HG02571 (cell line): ENCODE measurements at regions not wholly inside any gene's neighbourhood (a gene's known extent, or its start where the extent isn't known, plus 50 kb on each side); places are given as distances from the start of the nearest gene placed in this dataset.

Experiments
- ATAC-seq: cut with Tn5 transposase; IDR thresholded peaks from one replicate; pipeline ENCODE4 v1.9.1; 2021; ENCODE audit warnings: mild to moderate bottlenecking, moderate library complexity; ENCODE audit not compliant: unreplicated experiment

DNA sequence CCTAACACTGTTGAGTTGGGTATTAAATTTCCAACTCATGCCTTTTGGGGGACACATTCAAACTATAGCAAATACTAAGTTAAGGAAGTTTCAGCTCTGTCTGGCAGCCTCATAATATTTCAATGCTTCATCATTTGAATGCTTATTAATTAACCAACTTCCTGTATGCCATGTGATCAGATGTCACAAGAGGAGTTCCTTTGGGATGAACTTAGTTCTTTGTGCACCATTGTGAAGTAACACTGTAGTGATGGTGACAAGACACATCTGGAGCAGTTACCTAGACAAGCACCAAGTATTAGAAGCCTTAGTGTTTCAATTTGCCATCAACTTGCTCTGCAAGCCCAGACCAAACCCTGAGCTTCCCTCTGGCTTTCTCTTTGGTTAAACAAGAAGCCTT lies 90.7 kb upstream of the IL12B start:
- ATAC-seq = no peak

DNA sequence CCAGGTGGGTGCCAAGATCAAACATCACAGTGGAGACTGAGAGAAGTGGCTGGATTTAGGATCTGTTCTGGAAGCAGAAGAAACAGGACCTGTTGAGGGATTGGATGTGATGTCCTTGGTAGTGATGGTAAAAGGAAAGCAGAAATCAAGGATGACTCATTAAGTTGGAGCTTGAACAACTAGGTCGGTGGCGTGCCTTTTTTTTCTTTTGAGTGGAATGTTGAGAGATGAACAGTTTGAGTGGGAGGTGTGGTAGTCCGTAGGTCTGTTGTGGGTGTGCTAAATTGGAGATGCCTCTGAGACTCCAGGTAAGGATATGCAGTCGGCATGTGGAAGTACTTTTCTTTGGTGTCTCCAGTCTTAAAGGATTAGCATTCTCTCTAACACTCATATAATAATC lies 92.1 kb upstream of the IL12B start:
- no peak for ATAC-seq

DNA sequence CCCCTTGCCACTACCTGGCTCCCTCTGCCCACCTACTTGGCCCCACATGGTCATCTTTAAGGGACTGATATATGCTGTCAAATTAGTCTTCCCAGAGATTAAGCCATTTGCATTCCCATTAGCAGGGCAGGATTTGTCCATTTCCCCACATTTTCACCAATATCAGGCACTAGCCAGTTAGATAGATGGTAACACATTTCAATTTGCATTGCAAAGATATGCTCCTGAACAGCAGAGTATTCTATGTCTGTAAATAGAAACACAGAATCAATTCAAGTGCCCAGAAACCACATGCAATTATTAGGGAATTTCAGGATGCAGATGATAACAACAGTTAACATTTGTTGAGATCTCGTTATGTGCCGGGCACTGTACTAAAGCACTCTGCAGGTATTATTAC lies 92.6 kb upstream of the IL12B start:
- no peak for ATAC-seq

DNA sequence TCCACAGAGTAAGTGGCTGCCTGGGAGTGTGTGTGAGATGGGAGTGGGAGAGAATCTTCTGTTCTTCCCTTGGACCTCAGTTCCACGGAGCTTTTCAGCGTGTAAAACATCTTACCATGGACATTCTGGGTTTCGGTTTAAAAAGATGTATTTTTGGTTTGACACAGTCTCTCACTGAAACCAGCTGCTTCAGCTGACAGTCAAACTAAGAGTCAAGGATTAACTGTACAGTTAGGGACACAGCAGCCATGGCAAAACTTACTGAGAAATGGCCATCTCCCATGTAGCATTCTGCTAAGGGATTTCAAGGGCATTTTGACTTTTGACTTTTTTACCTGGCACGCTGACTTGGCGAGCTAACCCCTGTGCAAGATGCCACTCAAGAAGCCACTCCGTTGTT lies 93.8 kb upstream of the IL12B start:
- ATAC-seq = no peak

DNA sequence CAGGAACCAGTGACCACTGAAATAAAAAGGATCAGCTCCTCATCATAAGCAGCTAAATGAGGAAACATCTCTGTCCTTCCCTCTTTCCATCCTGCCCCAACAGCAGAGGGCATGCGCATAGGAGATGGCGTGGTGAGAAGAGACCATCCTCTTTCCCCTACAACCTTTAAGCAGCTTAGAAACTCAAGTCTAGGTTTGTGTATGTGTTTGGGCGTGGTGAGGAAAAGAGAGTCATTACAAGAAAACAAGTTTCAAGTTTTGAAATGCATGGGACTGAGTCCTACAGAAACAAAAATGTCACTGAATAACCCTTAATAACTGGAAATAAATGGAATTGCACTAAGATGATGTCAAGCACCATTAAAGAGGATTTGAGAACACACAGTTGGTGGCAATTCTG lies 96.4 kb upstream of the IL12B start:
- no peak for ATAC-seq

DNA sequence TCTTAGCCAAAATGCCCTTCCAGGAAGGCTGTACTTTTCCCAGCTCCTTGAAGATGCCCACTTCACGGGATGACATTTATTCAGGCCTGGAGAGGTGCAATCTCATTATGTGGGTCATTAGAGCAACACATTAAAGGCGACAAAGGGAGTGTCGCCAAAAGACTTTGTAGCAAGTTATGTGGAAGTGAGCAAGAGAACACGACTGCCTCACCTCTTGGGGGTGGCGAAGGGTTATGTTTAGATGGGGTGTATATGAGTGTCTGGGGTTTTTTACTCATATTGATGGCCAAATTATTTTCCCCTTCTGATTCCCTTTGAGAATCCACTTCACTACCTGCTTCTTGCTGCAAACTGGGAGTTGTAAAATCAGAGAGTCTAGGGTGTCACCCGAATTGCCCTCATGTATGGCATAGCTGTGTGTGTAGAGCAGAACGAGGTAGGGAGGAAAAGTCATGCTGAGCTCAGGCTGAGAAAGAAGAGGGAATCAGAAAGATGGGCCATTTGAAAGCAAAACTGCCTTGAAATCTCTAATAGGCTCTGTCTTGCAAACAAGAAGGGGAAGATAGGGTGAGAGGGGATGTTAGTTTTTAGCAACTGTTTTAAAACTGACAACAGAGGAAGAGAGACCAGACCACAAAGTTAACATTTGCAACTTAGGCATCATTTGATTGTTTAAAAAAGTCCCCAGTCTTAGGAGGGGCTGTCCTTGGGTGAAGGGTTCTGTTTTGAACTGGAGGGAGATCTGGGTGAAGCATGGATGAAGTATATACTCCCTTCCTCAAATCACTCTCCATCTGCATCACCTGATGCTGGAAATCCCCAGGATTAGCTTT lies 97.1 kb upstream of the IL12B start:
- peak; percentile 54 for ATAC-seq

DNA sequence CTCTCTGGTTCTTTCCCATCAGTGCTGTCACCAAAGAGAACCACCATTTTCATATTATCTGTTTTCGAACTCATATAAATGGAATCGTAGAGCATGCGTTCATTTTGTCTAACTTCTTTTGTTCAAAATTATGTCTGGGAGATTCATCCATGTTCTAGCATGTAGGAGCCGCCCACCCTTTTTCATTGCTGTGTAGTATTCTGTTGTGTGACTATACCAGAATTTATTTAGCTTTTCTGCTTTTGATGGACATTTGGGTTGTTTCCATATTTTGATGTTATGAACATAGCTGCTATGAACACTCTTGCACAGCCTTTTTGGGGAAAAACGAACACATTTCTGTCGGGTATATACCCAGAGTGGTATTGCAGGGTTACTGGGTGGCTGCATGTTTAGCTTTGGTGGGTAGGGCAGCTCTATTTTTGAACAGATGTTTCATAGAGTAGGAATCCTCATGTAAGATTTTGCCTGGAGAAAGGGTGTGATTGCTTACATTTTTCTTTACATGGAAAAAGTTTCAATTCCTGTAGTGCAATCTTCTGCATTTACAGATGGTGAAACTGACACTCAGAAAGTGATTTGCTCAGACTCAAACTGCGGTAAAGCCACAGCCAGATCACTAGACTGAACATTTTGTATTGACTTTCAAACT lies 100.2 kb upstream of the IL12B start:
- no peak for ATAC-seq

DNA sequence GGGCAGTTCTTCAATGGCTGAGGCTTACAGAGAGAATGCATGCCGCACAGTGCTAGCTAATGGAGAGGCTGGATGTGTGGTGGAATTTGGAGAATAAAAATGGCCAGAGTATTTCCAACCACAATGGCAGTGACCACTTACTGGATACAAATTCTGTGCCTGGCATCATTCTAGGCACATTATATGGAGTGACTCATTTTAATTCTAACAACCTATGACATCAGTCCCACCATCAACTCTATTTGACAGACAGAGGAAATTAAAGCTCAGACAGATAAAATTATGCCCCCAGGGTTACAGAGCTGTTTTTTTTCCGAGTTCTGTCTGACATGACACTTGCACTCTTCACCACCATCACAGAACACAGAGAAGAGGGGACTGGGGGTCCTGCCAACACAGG lies 105.6 kb upstream of the IL12B start:
- no peak for ATAC-seq

DNA sequence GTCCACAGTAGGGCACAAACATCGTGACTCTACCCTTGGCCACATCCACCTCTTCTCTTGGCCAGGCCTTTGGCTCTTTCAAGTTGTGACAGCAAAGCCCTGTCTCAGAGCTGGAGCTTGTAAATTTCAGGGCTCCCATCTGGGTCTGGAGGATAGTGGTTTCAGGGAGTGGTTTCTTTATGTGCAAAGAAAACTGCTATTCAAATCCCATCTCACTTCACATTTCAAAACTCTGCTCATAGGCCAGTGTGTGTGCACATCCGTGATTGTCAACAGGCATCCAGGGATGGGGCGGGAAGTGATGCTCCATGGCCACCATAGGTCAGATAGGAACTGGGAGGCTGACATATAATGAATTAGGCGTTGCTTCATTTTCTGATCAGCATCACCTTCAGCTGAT lies 107.8 kb upstream of the IL12B start:
- no peak for ATAC-seq

DNA sequence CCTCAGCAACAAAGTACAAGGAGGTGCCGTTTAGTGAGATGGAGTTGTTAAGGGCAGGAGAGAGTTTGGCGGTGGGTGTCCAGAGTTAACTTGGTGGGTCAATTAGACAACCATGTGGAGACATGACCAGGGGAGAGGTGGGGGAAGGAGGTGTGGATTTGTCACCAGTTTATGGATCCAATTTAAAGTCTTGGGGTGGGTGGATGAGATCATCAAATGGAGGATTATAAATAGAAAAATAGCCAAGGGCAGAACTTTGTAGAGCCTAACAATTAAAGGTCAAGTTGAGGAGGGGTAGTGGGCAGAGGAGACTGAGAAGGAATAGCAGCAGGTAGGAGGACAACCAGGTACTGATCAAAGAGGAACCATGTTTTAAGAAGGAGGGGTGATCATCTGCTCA lies 108.7 kb upstream of the IL12B start:
- no peak for ATAC-seq

DNA sequence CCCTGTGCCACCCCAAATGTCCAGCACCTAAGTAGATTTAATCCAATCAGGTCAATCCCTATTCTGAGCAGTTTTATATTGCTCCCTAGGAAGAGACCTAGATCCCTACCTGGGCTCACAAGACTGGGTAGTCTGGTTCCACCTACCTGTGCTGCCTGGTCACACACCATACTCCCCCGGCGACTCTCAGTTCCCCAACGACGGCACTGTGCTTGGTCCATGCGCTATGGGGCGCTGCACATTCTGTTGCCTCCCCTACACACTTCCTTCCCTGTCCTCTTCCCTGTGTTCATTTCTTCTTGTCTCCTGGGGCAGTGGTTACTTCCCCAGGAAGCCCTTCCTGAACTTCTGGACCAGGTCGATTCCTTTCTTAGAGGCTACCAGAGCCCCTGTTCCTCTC lies 109.9 kb upstream of the IL12B start:
- no peak for ATAC-seq

DNA sequence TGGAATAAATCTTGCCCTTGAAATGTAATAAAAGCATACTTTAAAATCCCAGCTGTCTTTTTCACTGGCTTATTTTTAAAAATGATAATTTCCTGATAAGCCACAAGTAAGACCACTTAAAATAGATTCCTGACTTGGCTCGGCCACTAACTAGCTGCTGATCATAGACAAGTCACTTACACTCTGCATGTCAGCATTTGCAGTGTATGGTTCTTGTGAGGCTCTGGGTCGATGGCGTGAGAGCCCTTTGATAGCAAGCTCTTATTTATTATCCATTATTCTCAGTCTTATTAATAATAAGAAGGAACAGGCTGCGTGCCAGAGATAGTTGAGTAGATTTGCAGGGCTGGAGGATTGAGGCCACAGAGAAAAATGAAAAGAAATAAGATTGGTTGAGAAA lies 110.7 kb upstream of the IL12B start:
- ATAC-seq = no peak

DNA sequence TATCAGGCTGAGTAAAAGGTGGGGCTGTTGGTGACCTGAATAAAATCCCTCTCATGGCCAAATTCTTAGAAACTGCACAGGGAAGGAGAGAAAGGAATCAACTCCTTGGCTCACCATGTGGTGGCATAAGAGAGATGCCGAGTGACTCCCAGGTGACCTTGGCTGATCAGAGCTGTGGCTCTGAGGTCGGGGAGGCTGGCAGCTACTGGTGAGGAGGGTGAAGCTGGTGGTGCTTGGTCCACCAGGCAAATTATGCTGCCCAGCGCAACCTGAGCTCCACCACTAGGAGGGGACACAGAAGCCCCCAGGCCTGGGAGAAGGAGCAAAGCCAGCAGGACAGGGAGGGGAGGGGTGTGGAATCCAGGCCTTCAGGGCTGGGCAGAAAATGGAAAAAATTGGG lies 111.2 kb upstream of the IL12B start:
- ATAC-seq = no peak

DNA sequence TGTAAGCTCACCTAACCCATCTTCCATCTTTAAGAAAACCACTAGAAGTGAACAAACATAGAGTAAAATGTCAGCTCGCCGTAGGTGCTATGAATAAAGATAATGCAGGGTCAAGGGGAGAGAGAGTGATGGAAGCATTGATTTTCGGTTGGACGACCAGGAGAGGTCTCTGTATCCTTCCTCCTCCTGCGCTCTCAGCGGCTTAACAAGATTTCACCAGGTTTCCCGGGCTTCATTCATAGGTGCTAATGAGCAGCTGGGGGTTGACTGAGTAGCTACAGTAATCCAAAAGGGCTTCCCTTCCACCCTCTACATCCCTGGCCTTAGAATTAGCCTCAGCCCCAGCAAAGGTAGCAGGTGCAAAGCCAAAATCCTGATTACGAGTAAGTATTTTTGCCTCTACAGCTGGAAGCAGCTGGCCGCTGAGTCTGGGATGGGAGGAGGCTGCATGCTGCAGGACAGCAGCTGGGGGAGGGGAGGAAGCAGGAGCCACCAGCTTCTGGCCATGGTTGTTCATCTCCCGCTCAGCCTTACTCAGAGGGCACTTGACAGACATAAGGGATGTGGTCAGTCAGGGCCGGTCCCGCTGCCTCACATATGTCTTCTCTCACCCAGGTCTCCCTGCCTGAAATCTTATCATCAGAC lies 112.0 kb upstream of the IL12B start:
- no peak for ATAC-seq

DNA sequence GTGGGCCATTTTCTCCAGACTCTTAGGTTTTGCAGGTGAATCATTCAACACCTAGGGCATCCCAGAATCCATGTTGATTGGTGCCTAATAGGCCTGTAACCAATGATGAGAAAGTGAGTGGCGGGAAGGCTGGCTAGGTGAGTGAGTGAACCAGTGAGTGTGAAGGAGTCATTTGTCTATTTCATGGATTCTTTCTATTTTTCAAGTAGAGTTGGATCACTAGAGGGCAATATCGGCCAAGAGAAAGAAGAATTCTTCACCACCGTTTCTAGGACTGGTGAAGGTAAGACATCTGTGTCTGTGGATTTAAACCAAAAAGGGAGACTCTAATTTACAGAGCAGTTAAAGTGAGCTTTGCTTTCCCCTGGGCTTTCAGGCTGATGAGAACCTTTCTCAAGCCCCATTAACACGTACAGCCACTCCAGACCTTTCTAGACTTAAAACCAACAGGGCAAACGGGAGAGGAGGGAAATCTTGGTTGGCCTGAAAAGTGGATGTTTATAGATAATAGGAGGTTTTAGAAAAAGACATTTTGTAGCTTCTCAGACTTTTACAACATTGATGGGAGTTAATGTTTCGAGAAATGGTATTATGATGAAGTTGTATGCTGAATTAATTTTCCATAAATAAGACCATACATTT lies 114.3 kb upstream of the IL12B start:
- ATAC-seq = no peak

DNA sequence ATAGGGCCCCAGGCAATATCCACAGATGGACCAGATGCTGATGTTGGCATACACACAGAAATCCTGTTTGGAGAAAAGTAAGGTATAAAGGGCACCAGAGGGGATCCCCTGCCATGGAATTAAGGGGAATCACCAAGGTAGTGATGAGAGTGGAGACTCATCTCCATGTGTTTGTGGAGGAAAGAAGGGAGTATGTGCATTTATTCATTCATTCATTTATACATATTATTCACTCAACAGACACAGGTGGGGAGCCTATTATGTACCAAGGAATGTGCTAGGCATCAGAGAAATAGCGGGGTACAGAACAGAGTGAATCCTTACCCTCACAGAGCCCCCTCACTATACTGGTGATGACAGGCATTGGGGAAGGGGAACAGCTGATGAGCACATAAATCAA lies 116.8 kb upstream of the IL12B start:
- no peak for ATAC-seq

DNA sequence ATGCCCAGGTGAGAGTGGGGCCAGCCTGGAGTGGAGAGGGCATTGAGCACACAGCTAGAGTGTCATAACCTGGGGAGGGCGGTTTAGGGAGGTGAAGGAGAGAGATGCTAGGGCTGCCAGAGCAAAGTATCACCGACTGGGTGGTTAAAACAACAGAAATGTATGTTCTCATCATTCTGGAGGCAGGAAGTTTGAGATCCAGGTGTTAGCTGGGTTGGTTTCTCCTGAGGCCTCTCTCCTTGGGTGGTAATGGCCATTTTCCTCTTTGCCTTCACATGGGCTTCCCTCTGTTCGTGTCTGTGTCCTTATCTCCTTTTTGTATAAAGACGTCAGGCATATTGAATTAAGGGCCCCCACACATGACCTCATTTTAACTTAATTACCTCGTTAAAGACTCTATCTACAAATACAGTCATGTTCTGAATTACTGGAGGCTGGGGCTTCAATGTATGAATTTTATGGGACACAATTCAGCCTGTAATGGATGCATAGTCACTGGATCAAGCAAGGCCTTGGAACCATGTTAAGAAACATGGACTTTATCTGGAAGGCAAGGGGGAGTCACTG lies 118.6 kb upstream of the IL12B start:
- no peak for ATAC-seq

DNA sequence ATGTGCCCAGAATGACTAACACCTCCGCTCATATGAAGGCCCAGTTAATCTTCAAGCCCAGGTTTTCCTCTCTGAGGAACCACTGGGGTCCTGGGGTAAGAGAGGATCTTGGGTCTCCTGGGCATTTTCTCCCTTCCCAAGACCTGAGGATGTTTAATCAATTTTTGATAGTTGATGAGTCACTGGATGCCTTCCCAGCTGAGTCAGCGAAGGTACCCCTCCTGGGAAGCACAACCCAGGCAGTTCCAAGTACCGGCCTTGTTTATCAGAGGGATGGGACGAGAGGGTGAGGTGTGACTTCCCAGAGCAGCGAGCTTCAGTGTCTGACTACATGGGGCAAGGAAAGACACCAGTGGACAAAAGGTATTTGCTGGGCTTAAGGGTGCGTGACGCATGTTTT lies 119.6 kb upstream of the IL12B start:
- no peak for ATAC-seq

DNA sequence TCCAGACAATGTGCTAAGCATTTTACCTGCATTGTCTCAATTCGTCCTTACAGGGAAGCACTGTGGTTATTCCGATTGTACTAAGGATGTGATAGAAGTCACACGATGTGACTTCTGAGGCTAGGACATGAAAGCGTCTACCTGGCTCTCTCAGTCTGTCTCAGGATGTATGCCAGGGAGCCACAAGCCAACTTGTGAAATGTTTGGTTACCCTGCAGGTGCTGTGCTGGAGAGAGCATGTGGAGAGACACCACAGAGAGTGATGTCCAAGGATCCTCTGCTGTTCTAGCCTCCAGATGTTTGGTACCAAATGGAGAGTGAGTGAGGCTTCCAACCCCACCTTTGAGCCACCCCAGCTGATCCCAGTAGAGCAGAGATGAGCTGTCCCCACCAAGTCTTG lies 120.1 kb upstream of the IL12B start:
- no peak for ATAC-seq

DNA sequence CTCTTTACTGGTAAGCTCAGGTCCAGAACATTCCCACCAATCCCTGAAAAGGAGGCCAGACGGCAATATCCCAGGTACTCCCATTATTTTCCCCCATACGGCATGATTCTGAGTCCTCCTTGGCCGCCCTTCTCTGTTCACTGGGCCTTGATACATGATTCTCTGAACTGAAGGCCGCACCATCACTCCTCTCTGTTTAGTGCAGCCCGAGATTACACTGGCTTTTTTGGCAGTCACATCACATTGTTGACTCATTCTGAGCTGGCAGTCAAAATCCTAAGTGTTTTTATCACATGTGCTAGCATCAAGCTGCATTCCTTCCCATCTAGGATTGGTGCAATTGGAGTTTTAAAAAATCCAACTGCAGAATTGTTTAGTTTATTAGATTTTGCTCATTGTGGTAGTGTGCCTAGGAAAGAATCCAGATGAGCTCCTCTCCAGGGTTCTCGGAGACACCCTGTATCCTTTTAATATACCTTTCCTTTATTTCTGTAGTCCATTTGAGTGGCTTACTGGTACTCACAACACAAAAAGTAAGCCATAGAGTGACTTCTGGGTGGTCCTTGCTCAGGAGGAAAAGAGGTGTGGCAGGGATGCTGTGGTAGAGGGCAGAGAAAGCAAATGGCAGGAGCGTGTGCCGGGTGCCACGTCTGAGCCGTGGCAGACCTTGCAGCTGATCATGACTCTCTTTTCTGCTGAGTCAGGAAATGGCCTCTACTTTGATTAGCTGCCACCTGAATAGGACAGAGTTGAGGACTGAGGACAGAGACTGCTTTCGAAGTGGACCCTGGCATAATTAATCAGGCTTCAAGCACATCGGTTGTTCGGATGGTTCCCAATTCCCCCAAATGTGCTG lies 121.1 kb upstream of the IL12B start:
- no peak for ATAC-seq
